K562 (cell line): ENCODE measurements at regions not wholly inside any gene's neighbourhood (a gene's known extent, or its start where the extent isn't known, plus 50 kb on each side); places are given as distances from the start of the nearest gene placed in this dataset.
A peak's percentile ranks its signal among the peaks of the same experiment; 100 is the strongest.

Experiments used
- ATAC-seq: fragments of 200-7000 bp; cut with Tn5 transposase; 3 replicates; pipeline ENCODE4 v1.9.1; 2020; ENCODE audit warnings: moderate library complexity
- BruUV-seq: library from RNA; stranded (reverse); fragments of 400-500 nt; replicated peaks from 2 replicates; lab custom pipeline; 2021; lab: Mats Ljungman, UMichigan
- CTCF ChIA-PET: fragments of 300-600 bp; formaldehyde crosslinking; extraction: SDS; loops from one replicate; lab custom pipeline; 2021; ENCODE audit warnings: low intra/inter-chr PET ratio; lab: Yijun Ruan, JAX
- POLR2A ChIA-PET: fragments of 300-600, 350-650 bp; sonication (Branson Sonifier 250); formaldehyde crosslinking; extraction: SDS; loops from one replicate; lab custom pipeline; 2021; ENCODE audit warnings: antibody characterized with exemption, inconsistent platforms; lab: Yijun Ruan, JAX
- DNase-seq, 4 experiments: peaks; one replicate each; pipeline versions ENCODE4 v3.0.0 to v3.0.0-alpha.2; 2011 to 2018; ENCODE audit warnings: low spot score in 3 of 4, mixed read lengths in 3 of 4; ENCODE audit errors: extremely low read depth in 1 of 4
- FAIRE-seq: peaks from 2 replicates; lab custom pipeline; 2011; peaks lifted over from hg19 to GRCh38; lab: Jason Lieb, UNC
- H2AFZ ChIP-seq: 2 replicates; pipeline ENCODE4 v1.6.0; 2011; ENCODE audit warnings: low read depth, low read length, control low read depth, inconsistent platforms
- H3K27ac ChIP-seq: fragments of 200-600 bp; 3 replicates; pipeline ENCODE4 v1.8.0; 2011; ENCODE audit warnings: low read depth, mild to moderate bottlenecking, control low read depth, inconsistent platforms, low read length, moderate library complexity, mixed read lengths; ENCODE audit errors: extremely low read depth
- H3K27me3 ChIP-seq, 2 experiments: fragments of 300-600 bp in 1 of 2; 2 replicates in 1 of 2; 3 replicates in 1 of 2; pipeline versions ENCODE4 v1.6.0 to v1.8.0; 2011; ENCODE audit warnings: inconsistent platforms in 2 of 2, low read length in 2 of 2, mild to moderate bottlenecking in 1 of 2, mixed read lengths in 1 of 2, moderate library complexity in 1 of 2; ENCODE audit not compliant: control insufficient read depth in 2 of 2, insufficient read depth in 2 of 2
- H3K36me3 ChIP-seq: fragments of 300-600 bp; 3 replicates; pipeline ENCODE4 v1.8.0; 2011; ENCODE audit warnings: mild to moderate bottlenecking, low read length, inconsistent platforms; ENCODE audit not compliant: control insufficient read depth, insufficient read depth
- H3K4me1 ChIP-seq, 2 experiments: fragments of 200-600 bp in 1 of 2; replicated peaks in 1 of 2; 2 replicates in 1 of 2; 3 replicates in 1 of 2; pipeline versions ENCODE4 v1.5.1 to v1.8.0; 2011; ENCODE audit warnings: inconsistent platforms in 2 of 2, low read length in 2 of 2, mild to moderate bottlenecking in 1 of 2, mixed read lengths in 1 of 2, moderate library complexity in 1 of 2; ENCODE audit not compliant: control insufficient read depth in 2 of 2, insufficient read depth in 2 of 2
- H3K4me2 ChIP-seq: 2 replicates; pipeline ENCODE4 v1.6.1; 2011; ENCODE audit warnings: low read length, control low read depth, inconsistent platforms, mixed read lengths; ENCODE audit not compliant: insufficient read depth
- H3K4me3 ChIP-seq: fragments of 200-600 bp; sonication (generic), shearing (Covaris generic); 2 replicates; pipeline ENCODE4 v1.5.1; 2016; ENCODE audit warnings: control low read depth, inconsistent platforms
- H3K79me2 ChIP-seq: fragments of 200-600 bp; 3 replicates; pipeline ENCODE4 v1.8.0; 2011; ENCODE audit warnings: low read length, inconsistent platforms; ENCODE audit not compliant: control insufficient read depth, insufficient read depth
- H3K9ac ChIP-seq, 2 experiments: 2 replicates each; pipeline versions ENCODE4 v1.6.0 to v1.6.1; 2011; ENCODE audit warnings: low read depth in 2 of 2, low read length in 2 of 2, control low read depth in 1 of 2, inconsistent platforms in 1 of 2, mild to moderate bottlenecking in 1 of 2, mixed read lengths in 1 of 2; ENCODE audit not compliant: insufficient read depth in 1 of 2
- H3K9me1 ChIP-seq: one replicate; pipeline ENCODE4 v1.6.0; 2011; ENCODE audit warnings: inconsistent platforms, mild to moderate bottlenecking, low read length, moderate library complexity; ENCODE audit not compliant: control insufficient read depth, insufficient read depth
- H3K9me3 ChIP-seq: replicated peaks from 2 replicates; pipeline ENCODE4 v1.5.1; 2011; ENCODE audit warnings: low read depth, low read length, inconsistent platforms; ENCODE audit not compliant: control insufficient read depth, insufficient read depth
- H4K20me1 ChIP-seq: replicated peaks from 2 replicates; pipeline ENCODE4 v1.6.1; 2011; ENCODE audit warnings: low read length, inconsistent platforms, mixed read lengths; ENCODE audit not compliant: control insufficient read depth, insufficient read depth
- CBFA2T3 ChIP-seq: fragments of 450-650 bp; IDR thresholded peaks from 2 replicates; pipeline ENCODE4 v1.6.1; 2017
- CEBPB ChIP-seq: fragments of 450-650 bp; IDR thresholded peaks from 2 replicates; pipeline ENCODE4 v1.6.1; 2016; ENCODE audit warnings: missing genetic modification characterization, missing compliant biosample characterization
- CEBPG ChIP-seq, 3 experiments: fragments of 200-800 bp in 1 of 3; sonication (Bioruptor generic) in 1 of 3; sonication (generic) in 1 of 3; formaldehyde crosslinking in 1 of 3; IDR thresholded peaks in 2 of 3; conservative IDR thresholded peaks in 1 of 3; 2 replicates each; pipeline versions ENCODE4 v1.6.1 to v1.8.0; 2016 to 2022; ENCODE audit warnings: missing compliant biosample characterization in 2 of 3, missing genetic modification characterization in 2 of 3, mild to moderate bottlenecking in 1 of 3, missing genetic modification reagents in 1 of 3
- KLF16 ChIP-seq: IDR thresholded peaks from 2 replicates; pipeline ENCODE4 v1.6.1; 2016; ENCODE audit warnings: antibody characterized with exemption
- NRF1 ChIP-seq, 2 experiments: fragments of 450-650 bp; IDR thresholded peaks in 1 of 2; conservative IDR thresholded peaks in 1 of 2; 2 replicates each; pipeline ENCODE4 v1.6.1; 2014; ENCODE audit warnings: mild to moderate bottlenecking in 2 of 2
- RAD51 ChIP-seq: fragments of 450-650 bp; IDR thresholded peaks from 2 replicates; pipeline ENCODE4 v1.7.1; 2016; ENCODE audit warnings: low read depth, mild to moderate bottlenecking, borderline replicate concordance
- TFAP4 ChIP-seq: sonication (generic); formaldehyde crosslinking; IDR thresholded peaks from 2 replicates; pipeline ENCODE4 v1.8.0; 2022; ENCODE audit warnings: missing genetic modification reagents, mild to moderate bottlenecking, moderate library complexity, borderline replicate concordance
- TRIM28 ChIP-seq: fragments of 450-650 bp; IDR thresholded peaks from 2 replicates; pipeline ENCODE4 v1.6.1; 2017
- ZKSCAN8 ChIP-seq: fragments of 200-800 bp; sonication (Bioruptor generic); IDR thresholded peaks from 2 replicates; pipeline ENCODE4 v1.6.1; 2016; ENCODE audit warnings: missing genetic modification characterization, missing compliant biosample characterization
- ZNF592 ChIP-seq: fragments of 450-650 bp; IDR thresholded peaks from 2 replicates; pipeline ENCODE4 v1.6.1; 2017; ENCODE audit warnings: antibody characterized with exemption, mild to moderate bottlenecking
- ZNF740 ChIP-seq, 3 experiments: fragments of 200-800 bp in 1 of 3; sonication (Bioruptor generic) in 1 of 3; sonication (generic) in 1 of 3; formaldehyde crosslinking in 1 of 3; IDR thresholded peaks; 2 replicates each; pipeline versions ENCODE4 v1.6.1 to v1.8.0; 2016 to 2022; ENCODE audit warnings: mild to moderate bottlenecking in 2 of 3, missing compliant biosample characterization in 2 of 3, missing genetic modification characterization in 2 of 3, missing genetic modification reagents in 1 of 3
- WGBS: fragments of 100-300 bp; shearing (Covaris generic); methylation state at CpG from one replicate; pipeline ENCODE4 v1.1.6; 2016; ENCODE audit warnings: low coverage, mixed read lengths; ENCODE audit not compliant: insufficient coverage; ENCODE audit errors: missing lambda C conversion rate; 5-methylcytosine and 5-hydroxymethylcytosine counted together
- in situ Hi-C: fragments of 300-500 bp; cut with MboI; formaldehyde crosslinking; loops from 4 replicates; pipeline ENCODE4 v1.15.0; 2018; ENCODE audit warnings: inconsistent platforms, mixed read lengths
- intact Hi-C: fragments of 100-400 bp; cut with micrococcal nuclease; formaldehyde crosslinking; loops from 2 replicates; pipeline ENCODE4 v1.14.2; 2022

- 65% methylated on average over 30 of the region's 31 CpGs for WGBS
- Histone ChIP-seq H2AFZ (peak overlapping the region; percentile 87), H3K4me2 (peak overlapping the region; percentile 70), H3K27me3 (no peaks in the 10 kb centered on the region), H3K79me2 (no peaks in the 10 kb centered on the region), H3K9ac (peak overlapping the region in 1 of 2 experiments; percentile 59; a peak in 2 of 4 replicates), H3K9me1 (no peaks in the 10 kb centered on the region), H3K36me3 (0 out of 3 replicates have a peak, but pooled peaks cover 3% of the 10 kb centered on the region), H3K4me3 (peak overlapping the region; percentile 13; the same call in 1 of the 2 replicates), H4K20me1 (no peaks in the 10 kb centered on the region), H3K9me3 (no peaks in the 10 kb centered on the region), H3K27ac (peak overlapping the region; percentile 88), H3K4me1 (peaks cover 19 to 36% of the 10 kb centered on the region in 2 experiments)
- in situ Hi-C loops, result no loop called here
- ATAC-seq (peak; percentile 74), FAIRE-seq (no peak), DNase-seq (peak in 2 of 4 experiments; percentile 29 to 60)
- CTCF ChIA-PET, result no interaction called here
- BruUV-seq, result no TSS peak
- POLR2A ChIA-PET, result interaction anchor here (1.0 to 1.6 kb wide), 2 partner anchors 11 to 27 kb away, joined by 3 to 4 read pairs; no protein-coding TSS in a partner anchor
- intact Hi-C loops, result loop anchor here (5.0 to 10.0 kb wide), 4 partner anchors 88 to 497 kb away; no protein-coding TSS in a partner anchor
- TF ChIP-seq CBFA2T3 (0 out of 2 replicates have a peak, but pooled peaks have one; percentile 15), ZNF592 (0 out of 2 replicates have a peak, but pooled peaks have one; percentile 1), TFAP4 (peak; percentile 27; the same call in 1 of the 2 replicates), KLF16 (0 out of 2 replicates have a peak, but pooled peaks have one; percentile 11), TRIM28 (no peak), CEBPB (peak; percentile 73), NRF1 (conservative IDR thresholded peaks at IDR 0.05 in 1 of 2, IDR thresholded peaks at IDR 0.05 in 1 of 2) (0 out of 4 replicates have a peak, but pooled peaks of 1 of the 2 experiments have one; percentile 3), RAD51 (no peak), ZKSCAN8 (CRISPR knock-in tag) (0 out of 2 replicates have a peak, but pooled peaks have one; percentile 28), CEBPG (CRISPR knock-in tag; IDR thresholded peaks at IDR 0.05) (no peak), CEBPG (tag; conservative IDR thresholded peaks at IDR 0.05 in 1 of 2, IDR thresholded peaks at IDR 0.05 in 1 of 2) (peak in 1 of 2 experiments; percentile 58; a peak in 1 of 4 replicates), ZNF740 (CRISPR knock-in tag; IDR thresholded peaks at IDR 0.05) (no peak), ZNF740 (tag; IDR thresholded peaks at IDR 0.05) (no peak)
Measured at GRCh38 chr15:95169541-95170459, 938.4 kb downstream of the MCTP2 start.
